ENCODE measurements at regions not wholly inside any gene's neighbourhood (a gene's known extent, or its start where the extent isn't known, plus 50 kb on each side); places are given as distances from the start of the nearest gene placed in this dataset.

- no peak for TF ChIP-seq NFRKB (IDR thresholded peaks at IDR 0.05)
- no peak for TF ChIP-seq FOXK2 (IDR thresholded peaks at IDR 0.05)
- TF ChIP-seq FOXM1 (IDR thresholded peaks at IDR 0.05; ENCODE audit: borderline replicate concordance) = no peak
- TF ChIP-seq ELF4 (IDR thresholded peaks at IDR 0.05) = no peak
- TF ChIP-seq BHLHE40 (IDR thresholded peaks at IDR 0.05; ENCODE audit: borderline replicate concordance) = no peak
- no peak for TF ChIP-seq ARNT (IDR thresholded peaks at IDR 0.05)
- TF ChIP-seq FOXA1 (IDR thresholded peaks at IDR 0.05) = no peak
- no peak for TF ChIP-seq SP1 (IDR thresholded peaks at IDR 0.05)
These were observed 242.3 kb upstream of the COPS8 start for GRCh38 chr2:236843161-236843968.

All from HEK293T (cell line).